ENCODE measurements at regions not wholly inside any gene's neighbourhood (a gene's known extent, or its start where the extent isn't known, plus 50 kb on each side); places are given as distances from the start of the nearest gene placed in this dataset.

GRCh38 chr6:78746457-78746856 is 120.9 kb upstream of the IRAK1BP1 start:
- ChIA-PET RAD21 (ENCODE audit: low non-redundant PET in 1 of 2, low total read pairs in 2 of 2, uncharacterized antibody in 2 of 2, unreplicated experiment in 2 of 2) (no interaction called here), CTCF (no interaction called here), POLR2A (no interaction called here)
- ATAC-seq (no peak), DNase-seq (ENCODE audit: low read depth, low spot score) (no peak)
- H2AFZ ChIP-seq (ENCODE audit: low read depth, low read length, poor library complexity, severe bottlenecking): no peak overlapping the region
- no peaks in the 10 kb centered on the region for H3K79me2 ChIP-seq (ENCODE audit: insufficient read depth, low read length)
- peaks cover 3 to 5% of the 10 kb centered on the region in 2 experiments; a peak in 1 of 4 replicates for H3K9me3 ChIP-seq (ENCODE audit: control insufficient read depth in 1 of 2, insufficient read depth in 1 of 2, low read depth in 1 of 2, low read length in 2 of 2)
- no peak overlapping the region for H3K4me2 ChIP-seq (ENCODE audit: low read length)
- H3K27ac ChIP-seq (ENCODE audit: low read depth, low read length): no peak overlapping the region
- no peak overlapping the region for H3K9ac ChIP-seq (ENCODE audit: low read length)
- no peaks in the 10 kb centered on the region for H3K4me1 ChIP-seq (ENCODE audit: control insufficient read depth in 1 of 2, insufficient read depth in 2 of 2, low read length in 2 of 2)
- H3K4me3 ChIP-seq (replicated peaks in 1 of 2; ENCODE audit: low read depth in 1 of 2, low read length in 2 of 2): no peak overlapping the region
- no peaks in the 10 kb centered on the region for H3K9me2 ChIP-seq (ENCODE audit: insufficient read depth)
- no peaks in the 10 kb centered on the region for H3K27me3 ChIP-seq (ENCODE audit: insufficient read depth, low read length)
- H4K20me1 ChIP-seq (ENCODE audit: insufficient read depth): no peaks in the 10 kb centered on the region
- intact Hi-C loops (cut with micrococcal nuclease): no loop called here
- no peaks in the 10 kb centered on the region for H3K36me3 ChIP-seq (ENCODE audit: control insufficient read depth in 1 of 2, insufficient read depth in 2 of 2, low read length in 2 of 2)
- TF ChIP-seq EZH2phosphoT487 (IDR thresholded peaks at IDR 0.05; ENCODE audit: borderline replicate concordance) (no peak), SRF (IDR thresholded peaks at IDR 0.05; ENCODE audit: low read depth) (no peak), ZBTB33 (IDR thresholded peaks at IDR 0.05; ENCODE audit: extremely low read depth, insufficient replicate concordance, low read length) (no peak), RAD21 (IDR thresholded peaks at IDR 0.05; ENCODE audit: low read depth) (no peak), ELF1 (IDR thresholded peaks at IDR 0.05; ENCODE audit: borderline replicate concordance, low read depth) (no peak), TCF7L2 (IDR thresholded peaks at IDR 0.05; ENCODE audit: borderline replicate concordance, extremely low read depth, insufficient read depth, insufficient read length) (no peak), CBX3 (IDR thresholded peaks at IDR 0.05; ENCODE audit: low read depth) (no peak), MAX (IDR thresholded peaks at IDR 0.05) (no peak), ZNF274 (IDR thresholded peaks at IDR 0.05; ENCODE audit: low read depth, low read length) (no peak), REST (IDR thresholded peaks at IDR 0.05; ENCODE audit: low read depth) (no peak), CEBPB (IDR thresholded peaks at IDR 0.05; ENCODE audit: low read depth) (no peak), POLR2A (IDR thresholded peaks at IDR 0.05; ENCODE audit: borderline replicate concordance, extremely low read depth, insufficient read depth, insufficient read length) (no peak)
- BruUV-seq (replicated peaks): no TSS peak
